Activated CD4-positive, alpha-beta T cell treated with anti-CD3 and anti-CD28 coated beads, Interleukin-2, amount 50 U/mL, for 48 hours (primary cell): ENCODE measurements at regions not wholly inside any gene's neighbourhood (a gene's known extent, or its start where the extent isn't known, plus 50 kb on each side); places are given as distances from the start of the nearest gene placed in this dataset.

Source experiments
- DNase-seq, 2 experiments: peaks; one replicate each; pipeline ENCODE4 v3.0.0-alpha.2; 2020

- DNase-seq: no peak
These were observed 224.1 kb downstream of the SS18 start for GRCh38 chr18:25866331-25866730.

- DNase-seq: no peak
These were observed 227.4 kb downstream of the SS18 start for GRCh38 chr18:25862881-25863600.

- DNase-seq: no peak
These were observed 236.6 kb downstream of the SS18 start for GRCh38 chr18:25853691-25854433.

- DNase-seq: no peak
These were observed 246.6 kb downstream of the SS18 start for GRCh38 chr18:25843791-25844190.

- DNase-seq: no peak
These were observed 247.7 kb downstream of the SS18 start for GRCh38 chr18:25842665-25843064.

GRCh38 chr18:25834061-25834460, 256.4 kb downstream of the SS18 start:
- DNase-seq: no peak

GRCh38 chr18:25832001-25832604, 258.3 kb downstream of the SS18 start:
- DNase-seq: peak; percentile 18 to 31

GRCh38 chr18:25831301-25831701, 259.1 kb downstream of the SS18 start:
- no peak for DNase-seq

GRCh38 chr18:25830787-25831186, 259.6 kb downstream of the SS18 start:
- no peak for DNase-seq

GRCh38 chr18:25827961-25828561, 262.4 kb downstream of the SS18 start:
- DNase-seq: no peak

- DNase-seq: no peak
These were observed 263.2 kb downstream of the SS18 start for GRCh38 chr18:25827228-25827627.

GRCh38 chr18:25826823-25827222, 263.6 kb downstream of the SS18 start:
- no peak for DNase-seq

- DNase-seq: no peak
These were observed 264.2 kb downstream of the SS18 start for GRCh38 chr18:25825979-25826776.

- DNase-seq: no peak
These were observed 265.4 kb downstream of the SS18 start for GRCh38 chr18:25825056-25825455.

GRCh38 chr18:25819746-25820363, 270.6 kb downstream of the SS18 start:
- DNase-seq: no peak

- DNase-seq: no peak
These were observed 271.9 kb downstream of the SS18 start for GRCh38 chr18:25818505-25818904.

GRCh38 chr18:25817546-25818237, 272.7 kb downstream of the SS18 start:
- no peak for DNase-seq

- DNase-seq: no peak
These were observed 274.8 kb downstream of the SS18 start for GRCh38 chr18:25815659-25816058.

- DNase-seq: no peak
These were observed 275.5 kb downstream of the SS18 start for GRCh38 chr18:25814841-25815458.

GRCh38 chr18:25813110-25813509, 277.3 kb downstream of the SS18 start:
- DNase-seq: no peak

GRCh38 chr18:25810736-25811135, 279.7 kb downstream of the SS18 start:
- DNase-seq: no peak
